Astrocyte (in vitro differentiated cells and primary cell): ENCODE measurements at regions not wholly inside any gene's neighbourhood (a gene's known extent, or its start where the extent isn't known, plus 50 kb on each side); places are given as distances from the start of the nearest gene placed in this dataset.

ENCODE experiments used
- DNase-seq: peaks from one replicate; pipeline ENCODE4 v3.0.0-alpha.2; 2010; ENCODE audit warnings: low read depth
- FAIRE-seq: peaks from 2 replicates; lab custom pipeline; 2011; peaks lifted over from hg19 to GRCh38; lab: Jason Lieb, UNC
- H2AFZ ChIP-seq: 2 replicates; pipeline ENCODE4 v1.6.0; 2012; ENCODE audit warnings: low read depth, low read length, inconsistent platforms
- H3K27ac ChIP-seq: 2 replicates; pipeline ENCODE4 v1.5.1; 2011; ENCODE audit warnings: low read depth, low read length, inconsistent platforms
- H3K27me3 ChIP-seq: 2 replicates; pipeline ENCODE4 v1.6.0; 2011; ENCODE audit warnings: low read length, inconsistent platforms; ENCODE audit not compliant: insufficient read depth
- H3K36me3 ChIP-seq: 2 replicates; pipeline ENCODE4 v1.5.1; 2011; ENCODE audit warnings: low read length, inconsistent platforms; ENCODE audit not compliant: insufficient read depth
- H3K4me1 ChIP-seq: 2 replicates; pipeline ENCODE4 v1.5.1; 2011; ENCODE audit warnings: low read length, inconsistent platforms; ENCODE audit not compliant: insufficient read depth
- H3K4me2 ChIP-seq: 2 replicates; pipeline ENCODE4 v1.6.0; 2012; ENCODE audit warnings: low read length, inconsistent platforms
- H3K4me3 ChIP-seq: 2 replicates; pipeline ENCODE4 v1.5.1; 2011; ENCODE audit warnings: low read depth, mild to moderate bottlenecking, low read length, inconsistent platforms; ENCODE audit not compliant: insufficient read depth
- H3K79me2 ChIP-seq: 2 replicates; pipeline ENCODE4 v1.6.0; 2012; ENCODE audit warnings: mild to moderate bottlenecking, low read length, inconsistent platforms; ENCODE audit not compliant: insufficient read depth
- H3K9ac ChIP-seq: 2 replicates; pipeline ENCODE4 v1.6.0; 2012; ENCODE audit warnings: mild to moderate bottlenecking, low read length, inconsistent platforms
- H3K9me3 ChIP-seq: 2 replicates; pipeline ENCODE4 v1.5.1; 2012; ENCODE audit warnings: low read depth, mild to moderate bottlenecking, low read length, inconsistent platforms; ENCODE audit not compliant: insufficient read depth
- H4K20me1 ChIP-seq: 2 replicates; pipeline ENCODE4 v1.6.0; 2012; ENCODE audit warnings: low read length, inconsistent platforms; ENCODE audit not compliant: insufficient read depth
- H3K27ac Mint-ChIP-seq: one replicate; pipeline ENCODE4 v1.8.0; 2021; ENCODE audit warnings: mild to moderate bottlenecking, mixed read lengths; ENCODE audit not compliant: unreplicated experiment
- H3K27me3 Mint-ChIP-seq: one replicate; pipeline ENCODE4 v1.8.0; 2021; ENCODE audit warnings: low read depth, mixed read lengths; ENCODE audit not compliant: unreplicated experiment
- H3K36me3 Mint-ChIP-seq: one replicate; pipeline ENCODE4 v1.8.0; 2021; ENCODE audit warnings: low read depth, mixed read lengths; ENCODE audit not compliant: unreplicated experiment
- H3K4me1 Mint-ChIP-seq: one replicate; pipeline ENCODE4 v1.8.0; 2021; ENCODE audit warnings: low read depth, mixed read lengths; ENCODE audit not compliant: unreplicated experiment
- H3K4me3 Mint-ChIP-seq: one replicate; pipeline ENCODE4 v1.8.0; 2021; ENCODE audit warnings: mild to moderate bottlenecking, moderate library complexity, mixed read lengths; ENCODE audit not compliant: unreplicated experiment
- H3K9me3 Mint-ChIP-seq: one replicate; pipeline ENCODE4 v1.8.0; 2021; ENCODE audit warnings: mild to moderate bottlenecking, mixed read lengths; ENCODE audit not compliant: unreplicated experiment
- CTCF ChIP-seq: IDR thresholded peaks from 2 replicates; pipeline ENCODE4 v1.5.1; 2011; ENCODE audit warnings: low read depth, mild to moderate bottlenecking, inconsistent platforms, low read length, moderate library complexity; ENCODE audit not compliant: insufficient read depth
- EZH2 ChIP-seq: IDR thresholded peaks from 2 replicates; pipeline ENCODE4 v1.6.1; 2012; ENCODE audit warnings: mild to moderate bottlenecking, low read length, inconsistent platforms; ENCODE audit not compliant: insufficient read depth

- Histone ChIP-seq H3K9me3 (no peaks in the 10 kb centered on the region), H3K36me3 (no peaks in the 10 kb centered on the region), H4K20me1 (no peaks in the 10 kb centered on the region), H3K9ac (no peak overlapping the region), H3K27me3 (no peaks in the 10 kb centered on the region), H3K79me2 (no peaks in the 10 kb centered on the region), H3K4me3 (no peak overlapping the region), H3K27ac (no peak overlapping the region), H3K4me2 (no peak overlapping the region), H2AFZ (no peak overlapping the region), H3K4me1 (no peaks in the 10 kb centered on the region)
- no peak for DNase-seq
- H3K27ac Mint-ChIP-seq: no peak overlapping the region
- no peak for TF ChIP-seq EZH2
- no peak for TF ChIP-seq CTCF
- H3K4me1 Mint-ChIP-seq: no peaks in the 10 kb centered on the region
- no peaks in the 10 kb centered on the region for H3K27me3 Mint-ChIP-seq
- no peaks in the 10 kb centered on the region for H3K9me3 Mint-ChIP-seq
- H3K36me3 Mint-ChIP-seq: no peaks in the 10 kb centered on the region
- no peak overlapping the region for H3K4me3 Mint-ChIP-seq
- FAIRE-seq: no peak
These were observed 93.3 kb downstream of the MAGEB5 start for GRCh38 chrX:26309262-26309661.

GRCh38 chrX:26295425-26295824, 79.5 kb downstream of the MAGEB5 start:
- H3K9me3 Mint-ChIP-seq: no peaks in the 10 kb centered on the region
- TF ChIP-seq EZH2: no peak
- TF ChIP-seq CTCF: no peak

GRCh38 chrX:26286836-26287235, 70.9 kb downstream of the MAGEB5 start:
- peaks cover 2% of the 10 kb centered on the region for H3K9me3 Mint-ChIP-seq
- no peak overlapping the region for H3K4me3 ChIP-seq
- FAIRE-seq (no peak), DNase-seq (no peak)
- H3K9me3 ChIP-seq: no peaks in the 10 kb centered on the region
- H3K27ac Mint-ChIP-seq: no peak overlapping the region
- no peak overlapping the region for H2AFZ ChIP-seq
- H3K4me3 Mint-ChIP-seq: no peak overlapping the region
- TF ChIP-seq CTCF: no peak
- no peak for TF ChIP-seq EZH2
- H3K36me3 Mint-ChIP-seq: no peaks in the 10 kb centered on the region
- no peaks in the 10 kb centered on the region for H3K4me1 Mint-ChIP-seq
- no peaks in the 10 kb centered on the region for H3K4me1 ChIP-seq
- H3K4me2 ChIP-seq: no peak overlapping the region
- H3K36me3 ChIP-seq: no peaks in the 10 kb centered on the region
- H3K9ac ChIP-seq: no peak overlapping the region
- peaks cover 4% of the 10 kb centered on the region for H3K27me3 Mint-ChIP-seq
- H3K27ac ChIP-seq: no peak overlapping the region
- H4K20me1 ChIP-seq: no peaks in the 10 kb centered on the region
- no peaks in the 10 kb centered on the region for H3K79me2 ChIP-seq
- H3K27me3 ChIP-seq: no peaks in the 10 kb centered on the region

More at GRCh38 chrX:26295425-26295824, 79.5 kb downstream of the MAGEB5 start:
- Mint-ChIP-seq H3K4me3 (no peak overlapping the region), H3K36me3 (no peaks in the 10 kb centered on the region), H3K27me3 (no peaks in the 10 kb centered on the region), H3K27ac (no peak overlapping the region), H3K4me1 (no peaks in the 10 kb centered on the region)
- H3K36me3 ChIP-seq: no peaks in the 10 kb centered on the region
- no peak overlapping the region for H3K27ac ChIP-seq
- H3K4me3 ChIP-seq: no peak overlapping the region
- no peaks in the 10 kb centered on the region for H3K27me3 ChIP-seq
- FAIRE-seq (no peak), DNase-seq (no peak)
- H3K4me2 ChIP-seq: no peak overlapping the region
- no peaks in the 10 kb centered on the region for H3K79me2 ChIP-seq
- H2AFZ ChIP-seq: no peak overlapping the region
- no peaks in the 10 kb centered on the region for H3K9me3 ChIP-seq
- H3K9ac ChIP-seq: no peak overlapping the region
- H3K4me1 ChIP-seq: no peaks in the 10 kb centered on the region
- no peaks in the 10 kb centered on the region for H4K20me1 ChIP-seq
